ENCODE measurements at regions not wholly inside any gene's neighbourhood (a gene's known extent, or its start where the extent isn't known, plus 50 kb on each side); places are given as distances from the start of the nearest gene placed in this dataset.

DNA sequence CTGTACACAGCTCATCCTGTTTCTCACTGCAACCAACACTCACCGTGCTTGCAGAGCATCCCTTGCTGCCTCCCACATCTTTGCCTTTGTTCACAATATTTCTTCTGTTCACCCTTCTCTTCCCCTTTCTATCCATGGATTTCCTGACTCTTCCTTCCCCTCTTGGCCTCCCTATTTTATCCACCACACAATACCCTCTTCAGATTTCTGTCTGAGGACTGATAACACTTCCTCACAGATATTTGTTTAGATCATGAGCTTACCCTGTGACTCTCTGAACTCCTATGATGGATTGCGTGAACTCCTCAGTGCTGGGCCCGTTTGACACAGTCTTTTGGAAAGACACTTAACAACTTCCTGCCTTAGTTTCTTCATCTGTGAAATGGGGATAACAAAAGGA is 62.8 kb upstream of the GPR158 start:
- TF ChIP-seq CTCF (IDR thresholded peaks at IDR 0.05), result no peak
- TF ChIP-seq POLR2A (IDR thresholded peaks at IDR 0.05), result no peak

All from right lobe of liver (tissue), 4 donors.